Epithelial cell of esophagus (primary cell): ENCODE measurements at regions not wholly inside any gene's neighbourhood (a gene's known extent, or its start where the extent isn't known, plus 50 kb on each side); places are given as distances from the start of the nearest gene placed in this dataset.

Source experiments
- DNase-seq: peaks from one replicate; pipeline ENCODE4 v3.0.0; 2010; ENCODE audit warnings: low read depth
- H3K4me3 ChIP-seq: 2 replicates; pipeline ENCODE4 v1.5.1; 2011; ENCODE audit warnings: mild to moderate bottlenecking, low read length, control low read depth
- CTCF ChIP-seq: IDR thresholded peaks from 2 replicates; pipeline ENCODE4 v1.5.1; 2011; ENCODE audit warnings: low read depth, mild to moderate bottlenecking, low read length, control low read depth, inconsistent platforms; ENCODE audit not compliant: insufficient read depth; ENCODE audit errors: missing control alignments

DNA sequence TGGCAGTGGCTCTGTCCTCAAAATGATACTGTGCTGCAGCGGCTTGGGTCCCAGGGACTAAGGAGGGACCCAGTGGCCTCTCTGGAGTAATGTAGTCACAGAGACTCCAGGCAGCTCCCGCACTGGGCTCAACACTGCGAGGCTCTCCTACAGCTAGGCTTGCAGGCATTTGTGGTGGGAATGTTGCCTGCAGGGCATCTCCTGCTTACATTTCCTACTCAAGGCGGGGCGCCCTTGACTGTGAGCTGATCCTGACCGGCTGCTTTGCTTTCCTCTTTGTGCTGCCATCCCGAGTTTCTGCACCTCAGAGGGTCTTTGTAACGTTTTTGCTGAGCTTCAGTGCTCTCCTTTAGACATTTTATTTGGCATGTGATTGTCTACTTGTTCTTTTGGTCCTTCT is 177.4 kb upstream of the FN1 start:
- H3K4me3 ChIP-seq = no peak overlapping the region

GRCh38 chr2:215612786-215613185 is 176.9 kb upstream of the FN1 start:
- no peak overlapping the region for H3K4me3 ChIP-seq
- TF ChIP-seq CTCF = no peak
- peak; percentile 59 for DNase-seq

More for the DNA sequence above, 177.4 kb upstream of the FN1 start:
- peak; percentile 27 for DNase-seq
- no peak for TF ChIP-seq CTCF

- DNase-seq = no peak
- no peak for TF ChIP-seq CTCF
- no peak overlapping the region for H3K4me3 ChIP-seq
Measured at GRCh38 chr2:215611609-215612386, 175.9 kb upstream of the FN1 start.

- peak; percentile 96 for DNase-seq
- TF ChIP-seq CTCF = no peak
- H3K4me3 ChIP-seq = no peak overlapping the region
Measured at GRCh38 chr2:215609089-215610032, 173.5 kb upstream of the FN1 start.

DNA sequence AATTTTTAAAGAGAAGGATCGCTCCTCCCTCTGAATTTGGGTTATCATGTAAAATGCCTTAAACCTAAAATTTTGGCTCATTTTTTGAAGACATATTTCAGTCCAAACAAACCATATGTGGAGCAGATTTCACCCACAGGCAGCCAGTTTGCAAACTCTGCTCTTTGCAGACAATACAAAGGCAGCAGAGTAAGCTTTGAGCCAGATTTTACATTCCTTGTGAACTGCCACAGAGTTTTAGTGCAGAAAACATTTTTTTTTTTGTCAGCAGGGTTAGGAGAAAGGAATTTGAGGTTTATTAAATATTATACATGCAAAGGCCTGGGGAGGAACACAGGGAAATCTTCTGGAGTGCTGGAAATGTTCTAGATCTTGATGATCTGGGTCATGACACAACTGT is 171.9 kb upstream of the FN1 start:
- no peak for TF ChIP-seq CTCF

GRCh38 chr2:215606219-215606618 is 170.4 kb upstream of the FN1 start:
- TF ChIP-seq CTCF = no peak
- no peak overlapping the region for H3K4me3 ChIP-seq
- DNase-seq = no peak

More for the DNA sequence above, 171.9 kb upstream of the FN1 start:
- no peak overlapping the region for H3K4me3 ChIP-seq
- DNase-seq = no peak

DNA sequence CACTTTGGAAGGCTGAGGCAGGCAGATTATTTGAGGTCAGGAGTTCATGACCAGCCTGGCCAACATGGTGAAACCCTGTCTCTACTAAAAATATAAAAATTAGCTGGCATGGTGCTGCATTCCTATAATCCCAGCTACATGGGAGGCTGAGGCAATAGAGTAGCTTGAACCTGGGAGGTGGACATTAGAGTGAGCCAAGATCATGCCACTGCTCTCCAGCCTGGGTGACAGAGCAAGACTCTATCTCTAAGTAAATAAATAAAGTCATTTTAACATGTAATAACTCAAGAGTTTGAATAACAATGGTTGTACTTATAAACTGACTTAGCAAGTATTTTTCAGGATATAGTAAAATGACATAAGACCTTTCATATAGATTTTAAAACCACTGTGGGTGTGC is 169.3 kb upstream of the FN1 start:
- DNase-seq = no peak
- TF ChIP-seq CTCF = no peak
- H3K4me3 ChIP-seq = no peak overlapping the region
